Progenitor cell of endocrine pancreas (in vitro differentiated cells): ENCODE measurements at regions not wholly inside any gene's neighbourhood (a gene's known extent, or its start where the extent isn't known, plus 50 kb on each side); places are given as distances from the start of the nearest gene placed in this dataset.

Source experiments
- DNase-seq: peaks from one replicate; pipeline ENCODE4 v3.0.0; 2021; ENCODE audit warnings: low spot score; ENCODE audit not compliant: unreplicated experiment
- H3K27ac Mint-ChIP-seq: 2 replicates; pipeline ENCODE4 v1.8.0; 2021; ENCODE audit warnings: mild to moderate bottlenecking, moderate library complexity, mixed read lengths
- H3K27me3 Mint-ChIP-seq: 2 replicates; pipeline ENCODE4 v1.8.0; 2021; ENCODE audit warnings: mixed read lengths
- H3K36me3 Mint-ChIP-seq: 2 replicates; pipeline ENCODE4 v1.8.0; 2022; ENCODE audit warnings: mixed read lengths; ENCODE audit not compliant: insufficient read depth
- H3K4me1 Mint-ChIP-seq: 2 replicates; pipeline ENCODE4 v1.8.0; 2021; ENCODE audit warnings: low read depth, mixed read lengths
- H3K4me3 Mint-ChIP-seq: 2 replicates; pipeline ENCODE4 v1.8.0; 2021; ENCODE audit warnings: low read depth, mild to moderate bottlenecking, moderate library complexity, mixed read lengths
- H3K9me3 Mint-ChIP-seq: 2 replicates; pipeline ENCODE4 v1.8.0; 2021; ENCODE audit warnings: low read depth, mixed read lengths
- TF ChIP-seq, protein P1 (sequence below): fragments of 200-600 bp; sonication (generic); IDR thresholded peaks from one replicate; pipeline ENCODE4 v1.5.0; 2021; ENCODE audit warnings: antibody characterized with exemption, mild to moderate bottlenecking; ENCODE audit not compliant: unreplicated experiment

DNA sequence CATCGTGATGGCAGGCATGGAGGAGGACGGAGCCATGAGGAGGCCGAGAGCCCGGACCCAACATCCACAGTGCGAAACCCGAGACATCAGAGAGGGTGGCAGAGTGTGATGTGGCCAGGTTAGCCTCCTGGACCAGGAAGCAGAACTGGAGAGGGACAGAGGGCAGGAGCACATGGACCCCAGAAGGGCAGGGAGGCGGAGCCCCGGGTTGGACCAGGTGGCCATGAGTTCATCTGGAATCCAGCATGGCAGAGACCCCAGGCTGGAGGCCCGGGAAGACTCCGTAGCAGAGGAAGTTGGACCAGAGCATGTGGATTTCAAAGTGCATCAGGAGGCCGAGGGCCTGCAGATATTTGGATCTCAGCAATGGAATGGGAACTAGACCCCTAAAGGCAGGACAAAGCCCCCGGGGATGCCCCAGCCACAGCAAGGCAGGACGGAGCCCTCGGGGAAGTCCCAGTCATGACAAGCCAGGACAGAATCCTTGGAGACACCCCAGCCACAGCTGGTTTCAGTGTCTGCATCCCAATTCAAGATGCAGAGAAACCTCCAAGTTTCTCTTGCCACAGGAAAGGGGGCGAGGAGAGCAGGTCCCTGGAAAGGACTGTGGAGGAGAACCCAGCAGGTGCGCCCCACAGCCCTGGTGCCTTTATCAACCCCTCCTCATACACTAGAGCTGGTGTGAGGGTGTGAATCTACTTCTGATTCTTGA, 1393.4 kb downstream of the BRD1 start:
- Mint-ChIP-seq H3K36me3 (no peaks in the 10 kb centered on the region), H3K9me3 (no peaks in the 10 kb centered on the region), H3K4me3 (no peak overlapping the region), H3K27me3 (peaks cover 83% of the 10 kb centered on the region), H3K4me1 (no peaks in the 10 kb centered on the region), H3K27ac (no peak overlapping the region)
- TF ChIP-seq, protein P1, sequence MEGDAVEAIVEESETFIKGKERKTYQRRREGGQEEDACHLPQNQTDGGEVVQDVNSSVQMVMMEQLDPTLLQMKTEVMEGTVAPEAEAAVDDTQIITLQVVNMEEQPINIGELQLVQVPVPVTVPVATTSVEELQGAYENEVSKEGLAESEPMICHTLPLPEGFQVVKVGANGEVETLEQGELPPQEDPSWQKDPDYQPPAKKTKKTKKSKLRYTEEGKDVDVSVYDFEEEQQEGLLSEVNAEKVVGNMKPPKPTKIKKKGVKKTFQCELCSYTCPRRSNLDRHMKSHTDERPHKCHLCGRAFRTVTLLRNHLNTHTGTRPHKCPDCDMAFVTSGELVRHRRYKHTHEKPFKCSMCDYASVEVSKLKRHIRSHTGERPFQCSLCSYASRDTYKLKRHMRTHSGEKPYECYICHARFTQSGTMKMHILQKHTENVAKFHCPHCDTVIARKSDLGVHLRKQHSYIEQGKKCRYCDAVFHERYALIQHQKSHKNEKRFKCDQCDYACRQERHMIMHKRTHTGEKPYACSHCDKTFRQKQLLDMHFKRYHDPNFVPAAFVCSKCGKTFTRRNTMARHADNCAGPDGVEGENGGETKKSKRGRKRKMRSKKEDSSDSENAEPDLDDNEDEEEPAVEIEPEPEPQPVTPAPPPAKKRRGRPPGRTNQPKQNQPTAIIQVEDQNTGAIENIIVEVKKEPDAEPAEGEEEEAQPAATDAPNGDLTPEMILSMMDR = no peak
- no peak for DNase-seq

DNA sequence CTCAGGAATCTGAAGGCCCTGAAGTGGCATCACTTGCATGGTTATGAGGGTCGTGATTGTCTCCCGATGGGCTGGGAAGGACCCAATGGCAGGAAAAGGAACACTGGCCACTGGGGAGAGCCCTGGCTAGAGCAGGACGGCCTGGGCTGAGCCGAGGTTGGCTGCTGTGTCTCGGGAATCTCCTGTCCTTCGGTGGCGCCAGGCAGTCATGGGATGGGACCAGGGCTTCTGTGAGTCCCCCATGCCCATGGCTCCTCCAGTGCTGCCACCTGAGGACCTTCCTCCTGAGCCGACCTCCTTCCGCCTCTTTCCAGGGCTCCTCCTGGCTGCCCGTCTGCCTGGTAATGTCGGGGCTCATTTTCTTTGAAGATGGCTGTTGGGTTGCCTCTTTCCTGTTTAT, 1394.0 kb downstream of the BRD1 start:
- no peaks in the 10 kb centered on the region for H3K9me3 Mint-ChIP-seq
- H3K4me3 Mint-ChIP-seq = no peak overlapping the region
- peaks cover 2% of the 10 kb centered on the region for H3K4me1 Mint-ChIP-seq
- H3K36me3 Mint-ChIP-seq = no peaks in the 10 kb centered on the region
- no peak overlapping the region for H3K27ac Mint-ChIP-seq
- no peak for DNase-seq
- peaks cover 83% of the 10 kb centered on the region for H3K27me3 Mint-ChIP-seq
- TF ChIP-seq, protein P1 = no peak

DNA sequence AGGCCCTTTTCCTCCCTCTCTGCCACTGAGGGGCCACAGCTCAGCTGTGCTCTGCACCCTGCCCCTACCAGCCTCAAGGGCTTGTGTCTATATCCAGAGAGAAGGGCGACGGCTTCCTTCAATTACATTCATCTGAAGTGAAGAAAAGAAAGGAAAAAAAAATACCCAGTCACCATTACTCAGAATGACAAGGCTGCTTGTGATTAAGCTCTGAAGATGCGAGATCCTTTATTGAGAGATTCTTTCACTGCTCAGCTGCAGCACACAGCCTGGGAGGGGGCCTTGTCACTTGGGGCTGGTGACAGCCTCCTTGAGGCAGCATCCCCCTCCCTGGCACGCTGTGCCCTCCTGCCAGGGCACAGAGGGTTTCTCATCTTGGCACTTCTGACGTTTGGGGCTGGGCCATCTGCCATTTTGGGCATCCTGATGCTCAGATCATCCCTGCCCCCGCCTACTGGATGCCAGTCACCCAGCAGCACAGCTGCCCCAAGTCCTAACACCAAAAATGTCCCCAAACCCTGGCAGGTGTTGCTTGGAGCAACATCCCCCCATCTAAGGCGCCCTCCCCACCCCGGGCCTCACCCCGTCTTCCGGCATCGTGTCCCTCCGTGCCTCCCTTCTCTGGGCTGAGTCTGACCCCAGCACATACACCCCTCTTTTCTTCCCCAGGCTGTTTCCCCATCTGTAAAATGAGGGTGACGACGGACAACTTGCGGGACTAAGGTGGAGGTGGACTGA, 1394.7 kb downstream of the BRD1 start:
- no peaks in the 10 kb centered on the region for H3K36me3 Mint-ChIP-seq
- no peak overlapping the region for H3K27ac Mint-ChIP-seq
- H3K4me3 Mint-ChIP-seq = no peak overlapping the region

DNA sequence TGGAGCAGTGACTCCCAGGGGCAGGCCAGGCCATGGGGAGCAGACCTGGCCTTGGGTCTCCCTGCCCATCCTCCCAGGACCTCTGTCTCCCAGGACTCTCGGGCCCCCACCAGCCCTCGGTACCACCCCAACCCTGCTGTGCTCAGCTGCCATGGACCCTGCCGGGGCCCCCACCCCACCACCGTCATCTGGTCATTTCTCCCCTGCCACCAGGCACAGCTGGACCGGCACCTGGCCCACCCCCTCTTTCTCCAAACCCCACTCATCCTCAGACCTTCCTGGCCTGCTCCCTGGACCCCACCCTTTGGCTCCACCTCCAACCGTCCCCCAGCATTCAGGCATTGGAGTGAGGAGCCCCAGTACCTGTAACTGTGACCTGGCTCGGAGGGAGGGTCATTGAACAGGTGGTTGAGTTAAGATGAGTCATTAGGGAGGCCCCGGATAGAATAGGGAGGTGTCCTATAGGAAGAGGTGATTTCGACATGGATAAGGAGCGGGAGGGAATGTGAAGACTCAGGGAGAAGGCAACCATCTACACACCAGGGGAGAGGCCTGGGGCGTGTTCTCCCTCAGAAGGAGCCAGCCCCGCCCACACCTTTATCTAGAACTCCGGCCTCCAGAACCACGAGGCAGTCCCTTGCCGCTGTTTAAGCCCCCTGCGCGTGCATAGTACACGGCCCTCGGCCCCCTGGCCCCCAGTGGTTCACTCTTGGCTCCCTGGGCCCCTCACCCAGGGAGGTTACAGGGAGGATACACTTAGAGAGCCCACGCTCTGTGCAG, 1395.9 kb downstream of the BRD1 start:
- TF ChIP-seq, protein P1 = no peak

More for the DNA sequence above, 1394.7 kb downstream of the BRD1 start:
- DNase-seq = no peak
- TF ChIP-seq, protein P1 = no peak
- peaks cover 83% of the 10 kb centered on the region for H3K27me3 Mint-ChIP-seq
- H3K4me1 Mint-ChIP-seq = peaks cover 6% of the 10 kb centered on the region
- no peaks in the 10 kb centered on the region for H3K9me3 Mint-ChIP-seq

DNA sequence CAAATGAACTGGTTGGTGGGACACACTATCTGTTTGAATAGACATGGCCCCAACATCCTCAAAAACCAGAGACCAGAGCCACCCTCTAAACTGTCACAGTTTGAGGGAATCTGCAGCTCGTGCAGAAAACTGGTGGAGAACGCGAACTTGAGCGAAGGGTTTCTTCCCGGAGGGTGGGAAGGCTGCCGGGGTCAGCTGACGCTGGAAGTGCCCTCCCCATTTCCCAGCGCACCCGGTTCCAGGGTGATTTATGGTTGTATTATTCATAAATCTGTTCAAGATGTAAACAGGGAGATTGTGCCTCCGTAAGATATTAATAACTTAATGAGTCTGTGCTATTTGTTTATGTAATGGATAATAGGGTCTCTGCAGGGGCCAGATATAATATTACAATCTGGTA, 1396.7 kb downstream of the BRD1 start:
- TF ChIP-seq, protein P1 = no peak
- Mint-ChIP-seq H3K36me3 (no peaks in the 10 kb centered on the region), H3K4me1 (peaks cover 8% of the 10 kb centered on the region), H3K9me3 (no peaks in the 10 kb centered on the region), H3K27me3 (peaks cover 74% of the 10 kb centered on the region), H3K27ac (no peak overlapping the region), H3K4me3 (no peak overlapping the region)
- no peak for DNase-seq

More for the DNA sequence above, 1395.9 kb downstream of the BRD1 start:
- Mint-ChIP-seq H3K9me3 (no peaks in the 10 kb centered on the region), H3K27ac (no peak overlapping the region), H3K27me3 (peaks cover 76% of the 10 kb centered on the region), H3K4me3 (no peak overlapping the region), H3K4me1 (peaks cover 7% of the 10 kb centered on the region), H3K36me3 (no peaks in the 10 kb centered on the region)
- no peak for DNase-seq
